GM19043 (cell line): ENCODE measurements at regions not wholly inside any gene's neighbourhood (a gene's known extent, or its start where the extent isn't known, plus 50 kb on each side); places are given as distances from the start of the nearest gene placed in this dataset.
"Not testable (repeated sequence)": the region's sequence is repeated elsewhere in the genome, so short reads cannot be mapped to it uniquely, and the experiment has no call there.

Source experiments
- ATAC-seq: cut with Tn5 transposase; IDR thresholded peaks from one replicate; pipeline ENCODE4 v1.9.1; 2021; ENCODE audit warnings: low read depth; ENCODE audit not compliant: unreplicated experiment

DNA sequence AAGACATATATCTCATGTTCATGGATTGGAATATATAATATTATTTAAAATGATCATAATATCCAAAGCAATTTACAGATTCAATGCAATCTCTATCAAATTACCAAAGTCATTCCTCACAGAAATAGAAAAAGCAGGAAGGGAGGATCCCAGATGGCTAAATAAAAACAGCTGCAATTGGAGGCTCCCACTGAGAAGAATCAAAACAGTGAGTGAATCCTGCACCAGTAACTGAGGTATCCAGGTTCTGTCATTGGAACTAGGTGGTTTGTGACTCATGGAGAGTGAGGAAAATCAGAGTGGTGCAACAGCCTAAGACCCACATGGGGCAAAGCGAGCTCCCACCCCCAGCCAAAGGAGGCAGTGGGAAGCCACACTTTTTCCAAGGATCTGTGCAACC lies 128.4 kb downstream of the MTERF1 start:
- ATAC-seq = no peak

- not testable (repeated sequence) for ATAC-seq
Observed at GRCh38 chr7:91754280-91754679, 126.2 kb downstream of the MTERF1 start.

DNA sequence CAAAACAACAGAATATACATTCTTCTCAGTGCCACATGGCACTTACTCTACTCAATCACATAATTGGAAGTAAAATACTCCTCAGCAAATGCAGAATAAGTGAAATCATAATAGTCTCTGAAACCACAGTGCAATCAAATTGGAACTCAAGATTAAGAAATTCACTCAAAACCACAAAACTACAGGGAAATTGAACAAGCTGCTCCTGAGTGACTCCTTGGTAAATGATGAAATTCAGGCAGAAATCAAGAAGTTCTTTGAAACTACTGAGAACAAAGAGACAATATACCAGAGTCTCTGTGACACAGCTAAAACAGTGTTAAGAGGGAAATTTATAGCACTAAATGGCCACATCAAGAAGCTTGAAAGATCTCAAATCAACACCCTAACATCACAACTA lies 125.4 kb downstream of the MTERF1 start:
- ATAC-seq = not testable (repeated sequence)

GRCh38 chr7:91759205-91759863 lies 121.2 kb downstream of the MTERF1 start:
- ATAC-seq = no peak

- ATAC-seq = no peak
Observed at GRCh38 chr7:91767820-91768219, 112.7 kb downstream of the MTERF1 start.

GRCh38 chr7:91771394-91771793 lies 109.1 kb downstream of the MTERF1 start:
- no peak for ATAC-seq

DNA sequence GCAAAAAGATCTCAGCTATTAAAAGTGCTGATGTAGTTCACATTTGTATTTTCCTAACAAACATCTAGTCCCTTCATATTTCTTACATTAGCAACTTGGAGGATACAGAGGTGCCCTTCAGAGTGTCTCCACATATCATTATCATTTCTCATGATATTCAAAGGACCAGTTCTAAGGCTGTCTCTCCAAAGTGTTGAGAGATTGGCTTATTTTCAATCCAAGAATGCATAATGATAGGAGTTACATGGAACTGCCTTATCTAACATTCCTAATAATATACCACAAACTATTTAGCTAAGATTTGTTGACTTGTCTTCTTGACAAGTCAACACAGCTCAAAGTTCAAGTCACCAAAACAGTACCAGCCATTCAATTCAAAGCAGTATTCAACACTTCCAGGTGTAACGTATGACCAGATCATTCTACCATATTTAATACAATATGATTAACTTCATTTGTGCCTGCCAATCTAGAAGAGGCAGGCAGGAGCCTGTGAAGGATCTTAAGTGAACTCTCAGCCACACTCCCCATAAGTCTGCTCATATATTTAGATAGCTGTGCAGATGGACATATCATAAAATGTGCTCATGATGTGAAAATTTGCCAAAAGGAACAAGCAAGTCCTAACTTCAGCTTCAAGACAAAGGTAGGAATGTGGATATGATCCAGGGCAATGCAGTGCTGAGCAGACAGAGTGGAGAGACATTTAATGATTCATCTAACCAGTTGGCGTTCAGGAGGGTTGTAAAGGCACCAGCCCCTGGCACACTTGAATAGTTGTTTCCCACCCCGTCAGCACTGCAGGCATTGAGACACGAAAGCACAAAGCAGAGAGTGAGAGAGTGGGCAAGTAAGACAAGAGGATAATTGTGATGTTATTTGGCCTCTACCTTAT lies 108.3 kb downstream of the MTERF1 start:
- ATAC-seq = no peak

DNA sequence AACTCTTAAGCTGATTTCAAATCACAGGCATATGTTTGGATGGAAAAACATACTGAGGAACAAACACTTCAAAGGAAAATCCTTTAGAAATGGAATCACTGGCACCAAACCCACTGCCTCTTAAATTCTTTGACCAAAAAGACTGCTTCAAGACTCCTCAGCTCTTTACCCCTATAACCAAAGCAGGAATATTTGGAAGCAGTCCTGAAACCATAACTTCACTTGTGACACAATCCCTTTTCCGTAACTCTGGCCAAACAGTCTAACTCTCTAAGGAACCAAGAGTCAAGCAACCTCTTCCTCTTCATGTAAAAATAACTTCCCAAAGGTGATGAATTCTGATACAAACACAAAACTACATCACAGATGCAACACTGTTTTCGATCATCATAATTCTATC lies 104.3 kb downstream of the MTERF1 start:
- ATAC-seq = no peak

DNA sequence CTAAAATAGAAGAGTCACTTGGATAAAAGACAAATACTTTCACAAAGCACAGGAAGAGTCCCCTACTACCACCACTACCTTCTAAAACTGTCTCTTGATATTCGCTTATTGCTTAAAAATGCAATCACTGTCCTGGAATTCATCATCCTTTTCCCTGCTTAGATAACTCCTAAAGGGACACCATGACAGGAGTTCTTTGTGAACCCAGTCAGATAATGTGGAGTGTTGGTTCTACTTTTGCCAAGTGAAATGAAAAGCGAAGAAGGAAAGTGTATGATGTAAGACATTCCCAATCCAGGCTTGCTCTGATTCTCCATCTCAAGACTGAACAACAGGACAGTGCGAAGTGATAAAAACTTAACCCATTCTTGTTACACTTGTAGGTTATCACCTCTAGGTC lies 103.0 kb downstream of the MTERF1 start:
- ATAC-seq = no peak

DNA sequence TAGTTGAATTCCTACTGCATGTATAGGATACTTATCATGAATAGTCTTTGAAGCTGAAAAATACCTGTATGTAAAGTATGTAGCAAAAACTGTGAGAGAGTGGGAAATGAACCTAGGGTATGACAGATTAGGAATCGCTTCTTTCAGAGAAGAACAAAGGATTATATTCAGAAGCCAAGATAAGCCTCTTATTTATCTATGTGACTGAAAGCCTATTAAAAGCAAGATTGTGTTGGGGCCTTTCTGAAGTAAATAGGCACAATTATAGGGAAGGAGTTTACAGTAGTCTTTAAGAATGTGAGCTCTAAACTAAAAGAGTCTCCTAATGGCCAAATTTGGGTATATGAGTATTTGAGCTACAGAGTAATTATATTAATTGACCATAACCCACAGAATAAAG lies 102.1 kb downstream of the MTERF1 start:
- ATAC-seq = no peak

DNA sequence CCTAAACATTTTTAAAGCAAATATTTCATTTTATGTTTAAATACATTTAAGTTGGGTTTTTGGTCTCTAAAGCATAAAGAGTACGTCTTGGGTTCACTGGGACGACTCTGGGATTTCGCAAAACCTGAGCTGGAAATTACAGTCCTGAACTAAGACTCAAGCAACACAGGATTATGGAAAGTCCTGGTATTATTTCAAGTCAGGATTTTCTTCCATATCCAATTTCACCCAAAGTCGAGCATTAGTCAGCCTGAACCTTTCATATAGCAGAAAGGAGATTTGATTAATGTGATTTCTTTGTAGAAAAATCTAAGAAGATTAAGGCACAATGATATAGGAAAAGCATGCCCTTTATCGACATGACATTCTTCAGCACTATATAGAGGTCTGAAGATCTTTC lies 100.0 kb downstream of the MTERF1 start:
- no peak for ATAC-seq

- ATAC-seq = no peak
Observed at GRCh38 chr7:91784469-91784868, 96.0 kb downstream of the MTERF1 start.

DNA sequence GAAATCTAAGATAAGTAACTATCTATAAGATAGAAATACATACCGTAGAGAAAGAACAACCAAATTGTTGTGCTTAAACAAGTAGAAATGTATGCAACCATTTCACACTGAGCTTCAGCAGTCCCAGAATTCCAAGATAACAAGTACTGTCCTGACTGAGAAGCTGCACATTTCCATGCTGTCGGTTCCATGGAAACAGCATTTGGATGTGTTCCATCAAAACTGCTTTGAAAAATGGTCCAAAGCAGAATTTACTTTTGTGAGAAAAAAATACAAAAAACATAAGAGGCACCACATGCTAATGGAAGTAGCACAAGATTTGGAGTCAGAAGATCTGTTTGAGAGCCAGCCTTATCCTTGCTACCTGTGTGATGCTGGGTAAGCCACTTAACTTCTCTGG lies 92.6 kb downstream of the MTERF1 start:
- ATAC-seq = no peak

- ATAC-seq = no peak
Observed at GRCh38 chr7:91789086-91789485, 91.4 kb downstream of the MTERF1 start.

- ATAC-seq = no peak
Observed at GRCh38 chr7:91789558-91789957, 90.9 kb downstream of the MTERF1 start.

DNA sequence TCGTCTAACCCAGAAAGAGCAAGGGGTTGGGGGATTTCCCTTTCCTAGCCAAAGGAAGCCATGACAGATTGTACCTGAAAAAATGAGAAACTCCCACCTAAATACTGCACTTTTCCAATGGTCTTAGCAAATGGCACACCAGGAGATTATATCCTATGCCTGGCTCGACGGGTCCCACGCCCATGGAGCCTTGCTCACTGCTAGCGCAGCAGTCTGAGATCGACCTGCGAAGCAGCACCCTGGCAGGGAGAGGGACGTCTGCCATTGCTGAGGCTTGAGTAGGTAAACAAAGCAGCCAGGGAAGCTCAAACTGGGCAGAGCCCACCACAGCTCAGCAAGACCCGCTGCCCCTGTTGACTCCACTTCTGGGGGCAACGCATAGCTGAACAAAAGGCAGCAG lies 89.9 kb downstream of the MTERF1 start:
- ATAC-seq = not testable (repeated sequence)

GRCh38 chr7:91796122-91796521 lies 84.4 kb downstream of the MTERF1 start:
- no peak for ATAC-seq

GRCh38 chr7:91798425-91798824 lies 82.1 kb downstream of the MTERF1 start:
- ATAC-seq = no peak

GRCh38 chr7:91800389-91800788 lies 80.1 kb downstream of the MTERF1 start:
- no peak for ATAC-seq

DNA sequence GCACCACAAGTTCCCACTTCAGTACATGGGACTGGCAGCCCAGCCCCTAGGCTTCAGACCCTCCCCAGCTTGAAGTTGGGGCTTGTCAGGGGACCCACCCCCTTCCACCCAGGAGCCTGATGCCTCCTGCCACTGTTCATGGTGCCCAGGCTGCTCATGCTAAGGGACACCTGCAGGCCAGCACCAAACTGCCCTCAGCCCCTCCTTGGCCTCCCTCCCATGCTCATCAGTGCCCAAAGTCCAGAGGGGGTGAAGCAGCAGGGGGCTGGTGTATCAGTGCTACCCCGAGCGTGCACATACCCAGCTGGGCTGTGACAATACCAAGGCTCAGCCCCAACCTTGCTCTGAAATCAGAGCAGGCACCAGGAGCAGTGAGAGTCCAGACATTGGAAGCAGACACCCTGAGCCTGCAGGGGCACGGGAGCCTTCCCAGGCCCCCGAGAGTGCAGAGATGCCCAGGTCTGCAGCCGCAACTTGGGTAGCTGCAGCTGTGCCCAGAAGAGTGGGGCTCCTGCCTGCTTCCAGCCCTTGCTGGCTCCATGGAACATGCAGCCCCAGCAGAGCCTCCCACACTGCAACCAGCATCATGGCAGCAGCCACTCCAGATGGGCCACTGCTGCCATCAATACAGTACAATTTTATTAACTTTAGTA lies 79.0 kb downstream of the MTERF1 start:
- ATAC-seq = no peak

DNA sequence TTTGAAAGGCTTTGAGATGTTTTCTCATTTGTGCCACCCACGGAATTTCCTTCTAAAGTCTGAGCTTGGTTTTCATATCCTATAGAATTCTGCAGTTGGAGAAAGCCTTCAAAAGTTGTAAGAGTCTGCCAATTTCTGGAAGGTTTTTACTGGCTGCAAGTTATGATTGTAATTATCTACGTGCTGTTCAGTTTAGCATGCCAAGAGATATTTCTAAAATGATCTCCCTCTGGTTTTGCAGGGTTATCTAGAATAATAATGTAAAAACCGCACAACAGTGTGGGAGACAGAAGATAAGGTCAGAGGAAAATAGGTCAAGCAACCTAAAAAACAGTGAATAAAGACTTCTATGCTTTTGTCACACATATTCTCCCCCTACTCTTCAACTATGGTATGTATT lies 69.3 kb downstream of the MTERF1 start:
- no peak for ATAC-seq

DNA sequence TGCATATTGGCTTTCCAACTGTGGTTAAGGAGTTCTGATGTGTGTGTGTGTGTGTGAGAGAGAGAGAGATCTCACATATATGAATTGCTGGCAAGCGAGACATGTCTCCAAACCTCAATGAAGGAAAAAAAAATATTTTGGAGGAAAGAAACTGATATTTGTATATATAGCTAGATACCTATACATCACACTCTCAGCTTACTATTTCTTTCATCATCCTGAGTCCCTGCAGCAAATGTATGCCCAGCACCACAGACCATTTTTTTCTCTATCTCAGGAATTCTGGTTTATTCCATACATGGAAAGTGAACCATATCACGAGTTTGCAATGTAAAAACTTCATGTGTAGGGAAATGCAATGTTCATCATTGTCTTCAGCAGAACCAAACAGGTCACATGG lies 68.9 kb downstream of the MTERF1 start:
- no peak for ATAC-seq
